Kidney epithelial cell (primary cell): ENCODE measurements at regions not wholly inside any gene's neighbourhood (a gene's known extent, or its start where the extent isn't known, plus 50 kb on each side); places are given as distances from the start of the nearest gene placed in this dataset.

Experiments used
- DNase-seq: peaks from one replicate; pipeline ENCODE4 v3.0.0-alpha.2; 2010; ENCODE audit warnings: low read depth
- H3K27me3 ChIP-seq: 2 replicates; pipeline ENCODE4 v1.6.0; 2011; ENCODE audit warnings: low read length; ENCODE audit not compliant: control insufficient read depth, insufficient read depth
- H3K36me3 ChIP-seq: 2 replicates; pipeline ENCODE4 v1.5.1; 2011; ENCODE audit warnings: low read length; ENCODE audit not compliant: control insufficient read depth, insufficient read depth
- H3K4me3 ChIP-seq: 2 replicates; pipeline ENCODE4 v1.5.1; 2011; ENCODE audit warnings: low read depth, mild to moderate bottlenecking, control low read depth, low read length
- TF ChIP-seq, protein P1 (sequence below): IDR thresholded peaks from 2 replicates; pipeline ENCODE4 v1.5.1; 2011; ENCODE audit warnings: mild to moderate bottlenecking, moderate library complexity, low read length, control low read depth, inconsistent platforms; ENCODE audit not compliant: insufficient read depth, poor library complexity, severe bottlenecking

DNA sequence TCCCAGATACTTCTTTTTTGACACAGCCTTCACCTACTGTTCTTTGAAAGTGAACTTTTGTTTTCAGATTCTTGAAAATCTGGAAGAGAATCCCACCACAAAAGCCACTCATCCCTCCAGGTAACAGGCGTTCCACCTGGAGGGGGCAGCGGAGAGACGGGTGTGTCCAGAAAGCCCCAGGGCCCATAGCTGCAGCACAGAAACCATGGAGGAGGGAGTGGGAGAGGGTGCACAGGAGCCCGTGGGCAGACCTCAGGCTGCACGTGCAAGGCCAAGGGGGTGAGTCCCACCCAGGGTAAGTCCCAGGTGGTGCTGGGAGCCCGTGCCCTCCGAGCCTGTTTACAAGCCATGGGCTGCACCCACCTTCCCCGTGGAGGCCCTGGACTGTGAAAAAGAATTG, 86.5 kb downstream of the PSMG1 start:
- no peak for DNase-seq
- H3K4me3 ChIP-seq = no peak overlapping the region
- TF ChIP-seq, protein P1, sequence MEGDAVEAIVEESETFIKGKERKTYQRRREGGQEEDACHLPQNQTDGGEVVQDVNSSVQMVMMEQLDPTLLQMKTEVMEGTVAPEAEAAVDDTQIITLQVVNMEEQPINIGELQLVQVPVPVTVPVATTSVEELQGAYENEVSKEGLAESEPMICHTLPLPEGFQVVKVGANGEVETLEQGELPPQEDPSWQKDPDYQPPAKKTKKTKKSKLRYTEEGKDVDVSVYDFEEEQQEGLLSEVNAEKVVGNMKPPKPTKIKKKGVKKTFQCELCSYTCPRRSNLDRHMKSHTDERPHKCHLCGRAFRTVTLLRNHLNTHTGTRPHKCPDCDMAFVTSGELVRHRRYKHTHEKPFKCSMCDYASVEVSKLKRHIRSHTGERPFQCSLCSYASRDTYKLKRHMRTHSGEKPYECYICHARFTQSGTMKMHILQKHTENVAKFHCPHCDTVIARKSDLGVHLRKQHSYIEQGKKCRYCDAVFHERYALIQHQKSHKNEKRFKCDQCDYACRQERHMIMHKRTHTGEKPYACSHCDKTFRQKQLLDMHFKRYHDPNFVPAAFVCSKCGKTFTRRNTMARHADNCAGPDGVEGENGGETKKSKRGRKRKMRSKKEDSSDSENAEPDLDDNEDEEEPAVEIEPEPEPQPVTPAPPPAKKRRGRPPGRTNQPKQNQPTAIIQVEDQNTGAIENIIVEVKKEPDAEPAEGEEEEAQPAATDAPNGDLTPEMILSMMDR = peak; percentile 3
- H3K36me3 ChIP-seq = no peaks in the 10 kb centered on the region
- no peaks in the 10 kb centered on the region for H3K27me3 ChIP-seq

DNA sequence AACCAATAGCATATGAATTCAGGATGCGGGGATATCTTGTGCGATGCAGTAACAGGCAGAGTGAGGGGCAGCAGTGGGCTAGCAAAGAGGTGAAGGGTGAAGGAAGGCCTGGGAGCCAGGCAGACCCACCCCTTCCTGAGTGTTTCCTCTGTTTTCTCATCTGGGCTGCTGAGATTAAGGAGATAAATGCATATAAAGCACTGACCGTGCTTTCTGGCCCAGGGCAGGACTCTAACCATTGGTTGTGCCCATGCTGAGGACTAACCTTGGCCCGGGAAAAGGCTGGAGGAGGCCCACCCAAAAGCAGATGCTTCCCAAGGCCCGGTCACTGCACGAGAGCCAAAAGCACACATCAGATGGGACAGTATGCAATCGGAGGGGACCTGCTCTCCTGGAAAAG, 87.6 kb downstream of the PSMG1 start:
- TF ChIP-seq, protein P1 = no peak
- DNase-seq = no peak
- Histone ChIP-seq H3K36me3 (no peaks in the 10 kb centered on the region), H3K4me3 (no peak overlapping the region), H3K27me3 (no peaks in the 10 kb centered on the region)

DNA sequence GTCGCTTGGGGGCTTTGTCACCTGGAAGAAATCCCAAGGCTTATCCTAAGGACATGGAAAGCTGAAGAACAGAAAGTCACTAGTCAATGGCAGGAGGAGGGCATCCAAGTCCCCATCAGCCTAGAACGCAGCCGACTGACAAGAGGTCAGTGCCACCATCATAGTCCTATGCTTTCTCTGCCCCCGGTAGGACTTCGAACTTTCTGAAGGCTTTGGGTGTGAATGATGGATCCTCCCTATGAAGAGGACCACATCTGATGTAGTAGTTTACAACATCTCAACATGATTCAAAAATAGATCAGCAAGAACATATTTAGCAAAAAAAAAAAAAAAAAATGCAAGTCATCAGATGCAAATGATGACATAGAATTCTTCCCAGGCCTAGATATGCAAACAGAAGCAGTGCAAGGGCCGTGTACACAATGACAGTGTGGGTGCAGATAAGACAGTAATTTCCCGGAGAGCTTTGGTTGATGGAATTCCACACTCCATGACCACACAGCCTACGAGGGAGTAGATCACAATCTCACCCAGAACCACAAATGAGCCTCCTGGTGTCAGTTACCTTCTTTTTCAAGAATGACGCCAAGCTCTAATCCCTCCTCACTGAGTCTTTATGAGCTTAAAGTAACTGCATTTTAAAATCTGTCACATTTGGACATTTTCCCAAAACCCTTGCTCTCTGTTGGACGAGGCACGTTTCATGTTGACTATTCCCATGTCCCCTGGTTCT, 88.2 kb downstream of the PSMG1 start:
- TF ChIP-seq, protein P1 = no peak
- Histone ChIP-seq H3K27me3 (no peaks in the 10 kb centered on the region), H3K4me3 (no peak overlapping the region), H3K36me3 (no peaks in the 10 kb centered on the region)
- DNase-seq = no peak

DNA sequence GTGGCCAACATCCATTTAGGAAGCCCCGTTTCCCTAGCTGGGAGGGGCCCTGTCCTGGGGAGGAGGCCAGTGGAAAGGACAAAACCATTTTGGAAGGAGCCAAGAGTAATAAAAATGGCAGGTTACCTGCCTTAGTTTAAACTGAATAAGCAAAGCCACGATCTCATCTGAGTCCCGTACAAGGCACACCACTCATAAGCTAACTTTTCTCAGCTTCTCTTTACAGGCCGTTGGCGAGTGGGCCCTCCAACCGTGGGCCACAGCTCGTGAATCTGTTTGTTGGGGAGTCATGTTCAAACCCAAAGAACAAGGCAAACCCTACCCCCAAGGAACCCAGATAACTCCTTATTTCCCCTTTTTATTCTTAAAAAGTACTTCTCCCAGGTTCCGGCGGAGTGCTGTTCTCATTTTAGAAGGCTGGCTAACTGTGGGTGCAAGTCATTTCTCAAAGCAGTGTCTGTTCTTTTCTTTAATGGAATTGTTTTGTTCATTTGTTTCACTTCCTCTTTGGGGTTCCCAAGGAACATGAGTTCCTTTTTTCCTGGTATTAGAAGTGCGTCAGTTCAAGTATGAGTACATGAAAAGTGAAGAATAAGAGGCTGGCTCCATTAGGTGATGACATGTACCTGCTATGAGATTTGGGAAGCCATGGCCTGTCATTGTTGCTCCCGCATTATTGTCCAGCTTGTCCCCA, 89.0 kb downstream of the PSMG1 start:
- TF ChIP-seq, protein P1 = no peak
- DNase-seq = no peak
- no peak overlapping the region for H3K4me3 ChIP-seq
- no peaks in the 10 kb centered on the region for H3K36me3 ChIP-seq
- no peaks in the 10 kb centered on the region for H3K27me3 ChIP-seq

DNA sequence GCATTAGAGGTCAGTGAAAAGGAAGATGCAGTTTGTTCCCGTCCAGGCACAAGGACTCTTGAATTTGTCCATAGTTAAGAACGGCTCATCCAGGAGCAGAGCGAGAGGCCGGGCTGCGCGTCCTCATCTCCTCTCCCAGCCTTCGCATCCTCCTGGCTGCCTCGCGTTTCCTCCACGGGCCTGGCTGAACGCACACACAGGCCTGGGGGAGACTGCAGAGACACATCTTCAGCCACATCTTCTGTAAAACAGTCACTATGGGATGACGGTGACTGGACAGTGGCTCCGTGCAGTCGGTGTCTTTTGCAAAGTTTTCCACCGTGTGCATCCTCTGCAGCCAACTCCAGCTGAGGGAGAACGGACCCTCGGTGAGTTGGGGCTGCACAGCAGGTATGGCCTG, 89.7 kb downstream of the PSMG1 start:
- Histone ChIP-seq H3K4me3 (no peak overlapping the region), H3K36me3 (no peaks in the 10 kb centered on the region), H3K27me3 (no peaks in the 10 kb centered on the region)
- TF ChIP-seq, protein P1 = no peak
- no peak for DNase-seq
